Kidney (tissue), 13 donors: ENCODE measurements at regions not wholly inside any gene's neighbourhood (a gene's known extent, or its start where the extent isn't known, plus 50 kb on each side); places are given as distances from the start of the nearest gene placed in this dataset.

Experiments used
- DNase-seq, 5 donors: peaks; one replicate each; pipeline ENCODE4 v3.0.0-alpha.2; 2013 to 2020
- FAIRE-seq: peaks from 2 replicates; lab custom pipeline; 2012; peaks lifted over from hg19 to GRCh38; lab: Jason Lieb, UNC
- H3K27ac ChIP-seq, 2 donors: one replicate each; pipeline ENCODE4 v1.7.0; 2013; ENCODE audit warnings: low read depth in 2 of 2, low read length in 2 of 2, inconsistent platforms in 1 of 2
- H3K27me3 ChIP-seq: one replicate; pipeline ENCODE4 v1.7.1; 2013; ENCODE audit warnings: low read length, inconsistent platforms; ENCODE audit not compliant: control insufficient read depth, insufficient read depth
- H3K36me3 ChIP-seq, 3 donors: one replicate each; pipeline versions ENCODE4 v1.7.0 to v1.7.1; 2013; ENCODE audit warnings: low read length in 3 of 3, control low read depth in 1 of 3, inconsistent platforms in 1 of 3; ENCODE audit not compliant: insufficient read depth in 3 of 3, control insufficient read depth in 2 of 3
- H3K4me1 ChIP-seq, 3 donors: one replicate each; pipeline versions ENCODE4 v1.7.0 to v1.7.1; 2013; ENCODE audit warnings: low read length in 3 of 3, inconsistent platforms in 1 of 3, low read depth in 1 of 3; ENCODE audit not compliant: control insufficient read depth in 2 of 3, insufficient read depth in 2 of 3
- H3K4me3 ChIP-seq, 3 donors: one replicate each; pipeline versions ENCODE4 v1.7.0 to v1.8.1; 2013; ENCODE audit warnings: low read length in 3 of 3, control low read depth in 1 of 3, inconsistent platforms in 1 of 3
- H3K9ac ChIP-seq, 3 donors: one replicate each; pipeline versions ENCODE4 v1.7.0 to v1.7.1; 2013; ENCODE audit warnings: low read length in 3 of 3, control low read depth in 1 of 3, inconsistent platforms in 1 of 3
- H3K9me3 ChIP-seq, 3 donors: one replicate each; pipeline versions ENCODE4 v1.7.0 to v1.7.1; 2013; ENCODE audit warnings: low read length in 3 of 3, control low read depth in 1 of 3, inconsistent platforms in 1 of 3; ENCODE audit not compliant: control insufficient read depth in 2 of 3, insufficient read depth in 1 of 3
- CTCF ChIP-seq: IDR thresholded peaks from 3 replicates; pipeline ENCODE4 v1.5.1; 2012; ENCODE audit warnings: mild to moderate bottlenecking, moderate library complexity, borderline replicate concordance; ENCODE audit not compliant: insufficient read depth; ENCODE audit errors: extremely low read depth
- intact Hi-C: fragments of 100-400 bp; cut with DNase I; formaldehyde crosslinking; loops from one replicate; pipeline ENCODE4 v1.11.1; 2022
- donor health status: control.
- donor health status: control.
- donor health status: control.
- donor health status: control.
- donor health status: control.
- donor health status: DM: yes; HTN: yes; CAD: no.
- donor health status: Normal renal cell carcinoma (clear cell type).

GRCh38 chr10:128990986-128991385 lies 476.1 kb upstream of the MGMT start:
- H3K9me3 ChIP-seq = no peaks in the 10 kb centered on the region
- intact Hi-C loops = no loop called here
- no peak overlapping the region for H3K9ac ChIP-seq
- no peak overlapping the region for H3K27ac ChIP-seq
- TF ChIP-seq CTCF = no peak
- no peaks in the 10 kb centered on the region for H3K4me1 ChIP-seq
- no peak overlapping the region for H3K4me3 ChIP-seq
- FAIRE-seq (no peak), DNase-seq (no peak)
- no peaks in the 10 kb centered on the region for H3K27me3 ChIP-seq
- no peaks in the 10 kb centered on the region for H3K36me3 ChIP-seq

- intact Hi-C loops = no loop called here
- no peaks in the 10 kb centered on the region for H3K36me3 ChIP-seq
- no peak overlapping the region for H3K27ac ChIP-seq
- no peaks in the 10 kb centered on the region for H3K4me1 ChIP-seq
- no peak for FAIRE-seq
- no peak overlapping the region for H3K9ac ChIP-seq
- no peaks in the 10 kb centered on the region for H3K9me3 ChIP-seq
- no peak for DNase-seq
- no peaks in the 10 kb centered on the region for H3K27me3 ChIP-seq
- TF ChIP-seq CTCF = no peak
- no peak overlapping the region for H3K4me3 ChIP-seq
These were observed 474.3 kb upstream of the MGMT start for GRCh38 chr10:128992770-128993169.

GRCh38 chr10:128993443-128993842 lies 473.6 kb upstream of the MGMT start:
- no peak for TF ChIP-seq CTCF
- intact Hi-C loops = no loop called here
- no peak for FAIRE-seq
- Histone ChIP-seq H3K27ac (no peak overlapping the region), H3K4me3 (no peak overlapping the region), H3K9ac (no peak overlapping the region), H3K27me3 (no peaks in the 10 kb centered on the region), H3K9me3 (no peaks in the 10 kb centered on the region), H3K36me3 (no peaks in the 10 kb centered on the region), H3K4me1 (no peaks in the 10 kb centered on the region)
- no peak for DNase-seq

- Histone ChIP-seq H3K9me3 (no peaks in the 10 kb centered on the region), H3K4me3 (no peak overlapping the region), H3K27ac (no peak overlapping the region), H3K9ac (no peak overlapping the region), H3K4me1 (no peaks in the 10 kb centered on the region), H3K27me3 (no peaks in the 10 kb centered on the region), H3K36me3 (no peaks in the 10 kb centered on the region)
- no peak for FAIRE-seq
- DNase-seq = no peak
- no peak for TF ChIP-seq CTCF
- intact Hi-C loops = no loop called here
These were observed 473.0 kb upstream of the MGMT start for GRCh38 chr10:128993911-128994538.
